HCT116 (cell line): ENCODE measurements at regions not wholly inside any gene's neighbourhood (a gene's known extent, or its start where the extent isn't known, plus 50 kb on each side); places are given as distances from the start of the nearest gene placed in this dataset.

ENCODE experiments used
- ATAC-seq: fragments of 200-7000 bp; cut with Tn5 transposase; 2 replicates; pipeline ENCODE4 v1.9.1; 2020; ENCODE audit warnings: mild to moderate bottlenecking, moderate library complexity
- BruUV-seq: library from RNA; stranded (reverse); fragments of 400-500 nt; replicated peaks from 2 replicates; lab custom pipeline; 2021; lab: Mats Ljungman, UMichigan
- CTCF ChIA-PET: fragments of 300-600 bp; sonication (Branson Sonifier 250); formaldehyde crosslinking; loops from one replicate; lab custom pipeline; 2021; ENCODE audit warnings: antibody characterized with exemption; lab: Charles Lee
- POLR2A ChIA-PET: fragments of 300-600, 350-600 bp; sonication (Branson Sonifier 250); formaldehyde crosslinking; loops from one replicate; lab custom pipeline; 2021; ENCODE audit warnings: antibody characterized with exemption; lab: Charles Lee
- RAD21 ChIA-PET, 2 experiments: fragments of 300-600 bp; sonication (Branson Sonifier 250); formaldehyde crosslinking; loops; one replicate each; lab custom pipeline; 2023; ENCODE audit warnings: low total read pairs in 2 of 2; ENCODE audit not compliant: uncharacterized antibody in 2 of 2, unreplicated experiment in 2 of 2, low non-redundant PET in 1 of 2; lab: Charles Lee
- DNase-seq: peaks from one replicate; pipeline ENCODE4 v3.0.0-alpha.2; 2010; ENCODE audit warnings: low read depth, low spot score
- H2AFZ ChIP-seq: fragments of 200-600 bp; shearing (Covaris generic), sonication (generic); 2 replicates; pipeline ENCODE4 v1.6.1; 2017; ENCODE audit warnings: low read depth, mixed run types, mixed read lengths, antibody characterized with exemption, low read length; ENCODE audit not compliant: poor library complexity, severe bottlenecking
- H3K27ac ChIP-seq: 2 replicates; pipeline ENCODE4 v1.5.1; 2012; ENCODE audit warnings: low read depth, low read length
- H3K27me3 ChIP-seq: fragments of 200-600 bp; sonication (generic); 2 replicates; pipeline ENCODE4 v1.6.1; 2016; ENCODE audit warnings: mixed run types, low read length, mixed read lengths; ENCODE audit not compliant: insufficient read depth
- H3K36me3 ChIP-seq, 2 experiments: fragments of 200-500 bp in 1 of 2; fragments of 200-600 bp in 1 of 2; sonication (Bioruptor generic) in 1 of 2; sonication (generic) in 1 of 2; 2 replicates each; pipeline versions ENCODE4 v1.5.1 to v1.6.1; 2014 to 2016; ENCODE audit warnings: low read length in 2 of 2, inconsistent platforms in 1 of 2, mixed read lengths in 1 of 2, mixed run types in 1 of 2; ENCODE audit not compliant: insufficient read depth in 2 of 2, control insufficient read depth in 1 of 2
- H3K4me1 ChIP-seq, 2 experiments: fragments of 200-600 bp in 1 of 2; sonication (generic) in 1 of 2; 2 replicates each; pipeline versions ENCODE4 v1.5.1 to v1.6.1; 2012 to 2017; ENCODE audit warnings: low read length in 2 of 2, inconsistent platforms in 1 of 2, mild to moderate bottlenecking in 1 of 2, mixed read lengths in 1 of 2, mixed run types in 1 of 2, moderate library complexity in 1 of 2; ENCODE audit not compliant: insufficient read depth in 2 of 2, control insufficient read depth in 1 of 2
- H3K4me2 ChIP-seq: fragments of 200-600 bp; sonication (generic); 2 replicates; pipeline ENCODE4 v1.6.1; 2017; ENCODE audit warnings: mixed run types, low read length, mixed read lengths
- H3K4me3 ChIP-seq, 2 experiments: fragments of 200-600 bp in 1 of 2; sonication (generic) in 1 of 2; replicated peaks in 1 of 2; 2 replicates each; pipeline ENCODE4 v1.5.1; 2011 to 2016; ENCODE audit warnings: low read length in 2 of 2, control low read depth in 1 of 2, low read depth in 1 of 2, mild to moderate bottlenecking in 1 of 2, mixed read lengths in 1 of 2, mixed run types in 1 of 2
- H3K79me2 ChIP-seq: fragments of 200-600 bp; sonication (generic); 2 replicates; pipeline ENCODE4 v1.6.1; 2017; ENCODE audit warnings: mild to moderate bottlenecking, mixed run types, low read length, moderate library complexity, mixed read lengths; ENCODE audit not compliant: insufficient read depth
- H3K9ac ChIP-seq: fragments of 200-600 bp; sonication (generic); 2 replicates; pipeline ENCODE4 v1.6.1; 2016; ENCODE audit warnings: low read length, mixed read lengths
- H3K9me2 ChIP-seq: fragments of 200-600 bp; sonication (generic), shearing (Covaris generic); 2 replicates; pipeline ENCODE4 v1.6.1; 2017; ENCODE audit warnings: mixed run types, mild to moderate bottlenecking, moderate library complexity; ENCODE audit not compliant: insufficient read depth
- H3K9me3 ChIP-seq, 2 experiments: fragments of 200-500 bp in 1 of 2; fragments of 200-600 bp in 1 of 2; sonication (Bioruptor generic) in 1 of 2; sonication (generic) in 1 of 2; 2 replicates each; pipeline ENCODE4 v1.6.1; 2014 to 2017; ENCODE audit warnings: low read length in 2 of 2, mixed read lengths in 2 of 2, inconsistent platforms in 1 of 2, low read depth in 1 of 2, mild to moderate bottlenecking in 1 of 2, mixed run types in 1 of 2, moderate library complexity in 1 of 2; ENCODE audit not compliant: control insufficient read depth in 1 of 2, insufficient read depth in 1 of 2
- H4K20me1 ChIP-seq: fragments of 200-600 bp; sonication (generic), shearing (Covaris generic); 2 replicates; pipeline ENCODE4 v1.6.1; 2017; ENCODE audit warnings: mixed run types, mild to moderate bottlenecking, moderate library complexity; ENCODE audit not compliant: insufficient read depth
- CEBPB ChIP-seq: IDR thresholded peaks from 2 replicates; pipeline ENCODE4 v1.6.1; 2012; ENCODE audit warnings: low read depth
- ELF1 ChIP-seq: IDR thresholded peaks from 2 replicates; pipeline ENCODE4 v1.6.1; 2012; ENCODE audit warnings: low read depth, borderline replicate concordance
- EZH2 ChIP-seq: fragments of 200-600 bp; sonication (generic); IDR thresholded peaks from 2 replicates; pipeline ENCODE4 v1.6.1; 2017; ENCODE audit warnings: antibody characterized with exemption, mixed run types
- EZH2phosphoT487 ChIP-seq: fragments of 200-600 bp; IDR thresholded peaks from 2 replicates; pipeline ENCODE4 v1.6.1; 2018; ENCODE audit warnings: antibody characterized with exemption, borderline replicate concordance
- JUND ChIP-seq: IDR thresholded peaks from 2 replicates; pipeline ENCODE4 v1.6.1; 2012
- RAD21 ChIP-seq: IDR thresholded peaks from 2 replicates; pipeline ENCODE4 v1.6.1; 2012; ENCODE audit warnings: low read depth, mild to moderate bottlenecking
- SRF ChIP-seq: IDR thresholded peaks from 2 replicates; pipeline ENCODE4 v1.6.1; 2012; ENCODE audit warnings: low read depth
- TCF7L2 ChIP-seq: IDR thresholded peaks from 2 replicates; pipeline ENCODE4 v1.7.0; 2011; ENCODE audit warnings: borderline replicate concordance, inconsistent platforms; ENCODE audit not compliant: insufficient read depth, insufficient read length; ENCODE audit errors: extremely low read depth
- YY1 ChIP-seq: IDR thresholded peaks from 2 replicates; pipeline ENCODE4 v1.6.1; 2011; ENCODE audit warnings: low read length, low read depth, moderate library complexity, mild to moderate bottlenecking; ENCODE audit not compliant: insufficient replicate concordance; ENCODE audit errors: extremely low read depth
- ZBTB33 ChIP-seq: IDR thresholded peaks from 2 replicates; pipeline ENCODE4 v1.6.1; 2011; ENCODE audit warnings: mild to moderate bottlenecking, low read length, moderate library complexity; ENCODE audit not compliant: insufficient replicate concordance; ENCODE audit errors: extremely low read depth
- ZFX ChIP-seq: fragments of 450-650 bp; IDR thresholded peaks from 2 replicates; pipeline ENCODE4 v1.6.1; 2017
- ZNF274 ChIP-seq: fragments of 200-500 bp; sonication (Bioruptor generic); IDR thresholded peaks from 2 replicates; pipeline ENCODE4 v1.6.1; 2014; ENCODE audit warnings: mild to moderate bottlenecking, low read depth, low read length, inconsistent platforms
- intact Hi-C: fragments of 100-400 bp; cut with micrococcal nuclease; formaldehyde crosslinking; loops from 2 replicates; pipeline ENCODE4 v1.10.0; 2022
- TF ChIP-seq, protein P1 (sequence below), 3 experiments: fragments of 200-600 bp in 1 of 3; sonication (generic) in 1 of 3; IDR thresholded peaks in 2 of 3; conservative IDR thresholded peaks in 1 of 3; 2 replicates each; pipeline ENCODE4 v1.5.1; 2012 to 2017; ENCODE audit warnings: low read depth in 2 of 3, low read length in 2 of 3, antibody characterized with exemption in 1 of 3, borderline replicate concordance in 1 of 3, control low read depth in 1 of 3, mild to moderate bottlenecking in 1 of 3, mixed read lengths in 1 of 3, mixed run types in 1 of 3, moderate library complexity in 1 of 3; ENCODE audit not compliant: insufficient read depth in 1 of 3
- TF ChIP-seq, protein P2 (sequence below): IDR thresholded peaks from 2 replicates; pipeline ENCODE4 v1.6.1; 2012

GRCh38 chr10:110376767-110377160, 72.0 kb upstream of the SMNDC1 start:
- TF ChIP-seq ZFX (no peak), EZH2 (no peak), SRF (no peak), RAD21 (no peak), JUND (no peak), CEBPB (no peak), ZBTB33 (no peak), ELF1 (no peak), EZH2phosphoT487 (no peak), ZNF274 (no peak), YY1 (no peak), TCF7L2 (no peak)
- TF ChIP-seq, protein P1, sequence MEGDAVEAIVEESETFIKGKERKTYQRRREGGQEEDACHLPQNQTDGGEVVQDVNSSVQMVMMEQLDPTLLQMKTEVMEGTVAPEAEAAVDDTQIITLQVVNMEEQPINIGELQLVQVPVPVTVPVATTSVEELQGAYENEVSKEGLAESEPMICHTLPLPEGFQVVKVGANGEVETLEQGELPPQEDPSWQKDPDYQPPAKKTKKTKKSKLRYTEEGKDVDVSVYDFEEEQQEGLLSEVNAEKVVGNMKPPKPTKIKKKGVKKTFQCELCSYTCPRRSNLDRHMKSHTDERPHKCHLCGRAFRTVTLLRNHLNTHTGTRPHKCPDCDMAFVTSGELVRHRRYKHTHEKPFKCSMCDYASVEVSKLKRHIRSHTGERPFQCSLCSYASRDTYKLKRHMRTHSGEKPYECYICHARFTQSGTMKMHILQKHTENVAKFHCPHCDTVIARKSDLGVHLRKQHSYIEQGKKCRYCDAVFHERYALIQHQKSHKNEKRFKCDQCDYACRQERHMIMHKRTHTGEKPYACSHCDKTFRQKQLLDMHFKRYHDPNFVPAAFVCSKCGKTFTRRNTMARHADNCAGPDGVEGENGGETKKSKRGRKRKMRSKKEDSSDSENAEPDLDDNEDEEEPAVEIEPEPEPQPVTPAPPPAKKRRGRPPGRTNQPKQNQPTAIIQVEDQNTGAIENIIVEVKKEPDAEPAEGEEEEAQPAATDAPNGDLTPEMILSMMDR (IDR thresholded peaks at IDR 0.05 in 2 of 3, conservative IDR thresholded peaks at IDR 0.05 in 1 of 3; ENCODE audit: borderline replicate concordance in 1 of 3, insufficient read depth in 1 of 3, low read depth in 2 of 3, low read length in 2 of 3) = no peak
- TF ChIP-seq, protein P2, sequence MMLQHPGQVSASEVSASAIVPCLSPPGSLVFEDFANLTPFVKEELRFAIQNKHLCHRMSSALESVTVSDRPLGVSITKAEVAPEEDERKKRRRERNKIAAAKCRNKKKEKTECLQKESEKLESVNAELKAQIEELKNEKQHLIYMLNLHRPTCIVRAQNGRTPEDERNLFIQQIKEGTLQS = no peak
- no peak overlapping the region for H3K27ac ChIP-seq
- DNase-seq = no peak

More at GRCh38 chr10:110376767-110377160, 72.0 kb upstream of the SMNDC1 start:
- Histone ChIP-seq H4K20me1 (no peaks in the 10 kb centered on the region), H3K9me2 (no peaks in the 10 kb centered on the region), H3K36me3 (no peaks in the 10 kb centered on the region), H3K27me3 (no peaks in the 10 kb centered on the region; the same call in 1 of the 2 replicates), H3K9ac (no peak overlapping the region), H2AFZ (no peak overlapping the region), H3K4me3 (no peak overlapping the region), H3K9me3 (no peaks in the 10 kb centered on the region), H3K4me1 (peaks cover 10 to 39% of the 10 kb centered on the region in 2 experiments), H3K79me2 (no peaks in the 10 kb centered on the region), H3K4me2 (no peak overlapping the region)
- RAD21 ChIA-PET = no interaction called here
- no TSS peak for BruUV-seq
- POLR2A ChIA-PET = no interaction called here
- no peak for ATAC-seq
- intact Hi-C loops = no loop called here
- CTCF ChIA-PET = interaction anchor here (0.8 kb wide), 1 partner anchor 23 kb away, joined by 3 read pairs; no protein-coding TSS in a partner anchor
